ENCODE measurements at regions not wholly inside any gene's neighbourhood (a gene's known extent, or its start where the extent isn't known, plus 50 kb on each side); places are given as distances from the start of the nearest gene placed in this dataset.

- TF ChIP-seq CTCF (IDR thresholded peaks at IDR 0.05; ENCODE audit: insufficient read depth, low read depth, low read length), result no peak
- no peak for TF ChIP-seq EZH2 (IDR thresholded peaks at IDR 0.05; ENCODE audit: insufficient read depth, low read length)
These were observed 634.2 kb downstream of the ANKRD7 start for GRCh38 chr7:118858651-118859149.

All from astrocyte (in vitro differentiated cells and primary cell).